B cell (primary cell): ENCODE measurements at regions not wholly inside any gene's neighbourhood (a gene's known extent, or its start where the extent isn't known, plus 50 kb on each side); places are given as distances from the start of the nearest gene placed in this dataset.
"Not testable (repeated sequence)": the region's sequence is repeated elsewhere in the genome, so short reads cannot be mapped to it uniquely, and the experiment has no call there.

Source experiments
- EZH2 ChIP-seq: IDR thresholded peaks from 2 replicates; pipeline ENCODE4 v1.6.1; 2012; ENCODE audit warnings: borderline replicate concordance, low read depth, mild to moderate bottlenecking, moderate library complexity, low read length; ENCODE audit not compliant: insufficient read depth, poor library complexity, severe bottlenecking
- TF ChIP-seq, protein P1 (sequence below): fragments of 200-600 bp; IDR thresholded peaks from one replicate; pipeline ENCODE4 v1.8.0; 2022; ENCODE audit warnings: antibody characterized with exemption, mild to moderate bottlenecking

DNA sequence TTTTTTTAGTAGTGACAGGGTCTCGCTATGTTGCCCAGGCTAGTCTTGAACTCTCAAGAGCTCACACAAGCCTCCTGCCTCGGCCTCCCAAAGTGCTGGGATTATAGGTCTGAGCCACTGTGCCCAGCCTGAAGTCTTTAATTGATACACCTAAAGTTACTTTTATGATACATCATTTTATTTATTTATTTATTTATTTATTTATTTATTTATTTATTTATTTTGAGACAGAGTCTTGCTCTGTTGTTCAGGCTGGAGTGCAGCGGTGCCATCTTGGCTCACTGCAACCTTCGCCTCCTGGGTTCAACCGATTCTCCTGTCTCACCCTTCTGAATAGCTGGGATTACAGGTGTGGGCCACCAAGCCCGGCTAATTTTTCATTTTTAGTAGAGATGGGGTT is 202.3 kb downstream of the CDRT15L2 start:
- TF ChIP-seq, protein P1, sequence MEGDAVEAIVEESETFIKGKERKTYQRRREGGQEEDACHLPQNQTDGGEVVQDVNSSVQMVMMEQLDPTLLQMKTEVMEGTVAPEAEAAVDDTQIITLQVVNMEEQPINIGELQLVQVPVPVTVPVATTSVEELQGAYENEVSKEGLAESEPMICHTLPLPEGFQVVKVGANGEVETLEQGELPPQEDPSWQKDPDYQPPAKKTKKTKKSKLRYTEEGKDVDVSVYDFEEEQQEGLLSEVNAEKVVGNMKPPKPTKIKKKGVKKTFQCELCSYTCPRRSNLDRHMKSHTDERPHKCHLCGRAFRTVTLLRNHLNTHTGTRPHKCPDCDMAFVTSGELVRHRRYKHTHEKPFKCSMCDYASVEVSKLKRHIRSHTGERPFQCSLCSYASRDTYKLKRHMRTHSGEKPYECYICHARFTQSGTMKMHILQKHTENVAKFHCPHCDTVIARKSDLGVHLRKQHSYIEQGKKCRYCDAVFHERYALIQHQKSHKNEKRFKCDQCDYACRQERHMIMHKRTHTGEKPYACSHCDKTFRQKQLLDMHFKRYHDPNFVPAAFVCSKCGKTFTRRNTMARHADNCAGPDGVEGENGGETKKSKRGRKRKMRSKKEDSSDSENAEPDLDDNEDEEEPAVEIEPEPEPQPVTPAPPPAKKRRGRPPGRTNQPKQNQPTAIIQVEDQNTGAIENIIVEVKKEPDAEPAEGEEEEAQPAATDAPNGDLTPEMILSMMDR, result not testable (repeated sequence)
- not testable (repeated sequence) for TF ChIP-seq EZH2
